NCI-H1694 (cell line): ENCODE measurements at regions not wholly inside any gene's neighbourhood (a gene's known extent, or its start where the extent isn't known, plus 50 kb on each side); places are given as distances from the start of the nearest gene placed in this dataset.

ENCODE experiments used
- DNase-seq: peaks from one replicate; lab custom pipeline; 2025; lab: John Stamatoyannopoulos, UW

GRCh38 chr12:102596031-102596430 lies 115.7 kb upstream of the IGF1 start:
- no peak for DNase-seq

GRCh38 chr12:102595315-102595714 lies 115.0 kb upstream of the IGF1 start:
- DNase-seq, result no peak

DNA sequence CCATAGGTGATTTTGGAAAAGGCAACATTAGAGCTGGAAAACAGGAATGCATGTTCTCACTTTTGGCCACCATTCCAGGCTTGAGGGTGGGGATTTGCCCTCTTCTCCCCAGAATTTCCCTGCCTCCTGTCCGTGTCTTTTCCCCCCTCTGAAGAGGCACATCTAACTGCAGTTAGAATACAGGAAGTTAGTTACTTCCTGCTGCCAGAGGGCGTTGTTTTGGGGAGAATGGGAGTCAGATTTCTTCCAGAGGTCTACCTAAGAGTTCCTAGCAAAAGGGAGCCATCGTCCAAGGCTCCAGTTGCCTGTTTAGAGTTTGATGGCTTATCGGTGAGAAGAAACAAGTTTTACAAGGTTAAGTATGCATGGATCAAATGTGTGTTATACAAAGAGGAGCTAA lies 112.8 kb upstream of the IGF1 start:
- DNase-seq, result no peak

- DNase-seq, result no peak
Measured at GRCh38 chr12:102592134-102592533, 111.8 kb upstream of the IGF1 start.

- DNase-seq, result no peak
Measured at GRCh38 chr12:102573237-102573636, 92.9 kb upstream of the IGF1 start.

DNA sequence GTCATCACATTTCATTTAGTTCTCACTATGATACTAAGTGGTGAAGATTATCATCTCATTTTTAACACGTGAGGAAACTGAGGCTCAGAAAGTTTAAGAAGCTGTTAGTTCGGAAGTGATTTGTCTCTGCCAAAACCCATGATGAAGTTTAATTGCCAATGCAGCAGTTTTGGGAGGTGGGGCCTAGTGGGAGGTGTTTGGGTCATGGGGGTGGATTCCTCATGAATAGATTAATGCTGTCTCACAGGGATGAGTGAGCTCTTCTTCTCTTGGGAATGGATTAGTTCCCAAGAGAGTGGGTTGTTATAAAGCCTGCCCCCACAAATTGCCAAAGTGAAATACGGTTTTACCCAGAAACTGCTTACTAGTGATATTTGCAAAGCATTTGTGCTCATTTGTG lies 91.5 kb upstream of the IGF1 start:
- DNase-seq, result no peak

- no peak for DNase-seq
Measured at GRCh38 chr12:102570256-102570655, 89.9 kb upstream of the IGF1 start.

- DNase-seq, result no peak
Measured at GRCh38 chr12:102569803-102570202, 89.4 kb upstream of the IGF1 start.

DNA sequence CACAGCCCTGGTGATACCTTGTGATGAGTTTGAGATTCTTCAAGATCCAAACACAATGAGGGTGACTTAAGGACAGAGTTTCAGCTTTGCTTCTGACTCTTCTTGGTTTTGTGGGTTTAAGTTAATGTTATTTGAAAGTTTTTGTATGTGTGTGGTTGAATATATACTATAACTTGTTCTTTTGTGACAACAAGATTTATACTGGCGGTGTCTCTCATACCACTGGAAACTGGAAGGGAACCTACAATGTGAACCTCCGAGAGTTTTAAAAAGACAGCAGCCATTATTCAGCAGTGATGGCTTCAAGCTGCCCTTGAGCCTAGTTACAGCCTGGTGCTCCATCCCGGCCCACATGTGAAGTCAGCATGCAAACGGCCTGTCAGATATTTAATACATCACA lies 87.9 kb upstream of the IGF1 start:
- DNase-seq, result no peak

DNA sequence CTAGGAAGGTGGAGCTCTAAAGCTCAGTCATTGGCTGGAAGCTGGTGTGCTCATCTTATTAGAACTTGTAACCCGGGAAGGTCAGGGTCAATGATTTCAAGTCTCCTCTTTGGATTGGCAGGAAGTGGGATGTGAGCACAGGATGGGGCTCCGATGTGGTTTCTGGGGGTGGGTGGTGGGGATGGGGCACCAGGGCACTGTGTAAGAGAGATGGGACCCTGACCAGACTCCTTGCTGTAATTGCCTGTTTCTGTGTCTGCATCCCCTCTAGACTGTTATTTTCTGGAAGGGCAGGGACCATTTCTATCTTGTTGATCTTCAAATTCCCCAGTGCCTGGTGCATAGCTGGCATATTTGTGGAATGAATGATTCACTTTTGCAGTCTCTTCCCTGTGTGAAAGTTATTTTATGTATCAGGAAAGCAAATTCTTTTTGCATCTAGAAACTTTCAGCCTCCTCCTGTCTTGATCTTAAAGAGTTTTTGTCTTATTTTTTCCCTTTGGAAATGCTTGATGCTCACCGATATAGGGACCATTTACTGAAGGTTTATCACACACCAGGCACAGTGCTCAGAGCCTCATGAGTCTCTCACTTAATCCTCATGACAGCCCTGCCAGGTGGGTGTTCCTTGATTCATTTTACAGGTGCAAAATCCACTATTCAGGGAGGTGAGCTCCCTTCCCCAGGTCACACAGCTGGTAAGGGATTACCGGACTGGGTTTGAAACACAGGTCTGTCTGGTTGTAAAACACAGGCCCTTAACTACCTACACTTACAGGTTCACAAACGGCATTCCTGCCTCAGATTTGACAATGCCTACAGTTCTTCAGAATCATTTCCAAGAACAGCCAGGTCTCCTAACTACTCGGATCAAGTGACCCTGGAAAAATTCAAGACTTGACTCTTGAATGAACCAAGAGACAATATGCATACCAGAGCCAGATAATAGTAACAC lies 86.9 kb upstream of the IGF1 start:
- no peak for DNase-seq

DNA sequence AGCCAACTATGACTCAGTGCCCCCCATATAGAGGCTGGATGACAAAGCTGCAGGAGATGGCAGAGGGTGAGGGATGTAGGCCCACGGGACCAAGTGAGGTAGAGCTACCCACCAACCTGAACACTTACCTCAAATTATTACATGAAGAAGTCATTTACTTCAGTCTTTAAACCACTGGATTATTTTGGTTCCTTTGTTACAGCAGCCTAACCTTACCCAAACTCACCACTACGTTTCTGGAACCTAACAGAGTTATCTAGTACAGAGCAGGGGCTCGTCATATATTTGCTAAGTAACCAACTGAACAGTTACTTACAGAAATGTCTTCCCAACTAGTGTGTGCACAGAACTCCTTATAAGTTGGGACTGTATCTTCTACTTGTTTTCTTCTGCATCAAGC lies 85.2 kb upstream of the IGF1 start:
- no peak for DNase-seq

DNA sequence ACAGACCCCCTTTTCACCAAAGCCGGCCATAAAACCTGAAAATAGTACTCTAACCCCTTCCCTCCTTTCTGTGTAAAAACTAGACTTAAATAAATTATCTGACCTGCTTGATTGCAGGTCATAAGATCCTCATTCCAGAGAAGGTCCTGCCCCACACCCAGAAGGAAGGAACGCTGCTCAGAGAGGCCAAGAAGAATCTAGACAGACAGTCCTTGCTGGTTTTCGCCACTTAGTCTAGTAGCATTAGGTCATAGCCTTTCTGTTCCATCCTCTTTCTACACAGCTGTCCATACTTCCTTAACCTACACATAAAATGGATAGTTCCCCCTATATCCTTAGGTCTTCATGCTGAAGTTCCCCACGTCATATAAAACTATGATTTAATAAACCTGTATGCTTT lies 83.7 kb upstream of the IGF1 start:
- DNase-seq, result no peak

GRCh38 chr12:102562836-102563425 lies 82.6 kb upstream of the IGF1 start:
- no peak for DNase-seq

DNA sequence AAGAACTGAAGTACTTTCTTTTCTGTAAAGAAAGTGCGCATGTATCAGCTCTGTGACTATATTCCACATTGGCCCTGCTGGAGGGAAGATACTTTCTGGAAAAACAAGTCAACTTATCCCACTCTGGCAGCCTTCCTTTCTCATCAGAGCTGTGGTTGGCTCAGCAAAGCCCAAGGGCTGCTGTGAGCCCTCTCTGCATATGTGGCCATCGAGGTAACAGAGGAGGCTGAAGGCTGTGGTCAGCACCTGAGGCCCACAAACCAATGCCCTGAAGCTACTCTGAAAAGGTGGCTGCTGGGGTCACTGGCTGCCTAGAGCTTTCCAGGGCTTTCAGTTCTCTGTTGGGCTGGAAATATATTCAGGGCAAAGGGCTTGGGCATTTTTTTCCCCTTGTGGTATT lies 70.8 kb upstream of the IGF1 start:
- DNase-seq, result no peak

GRCh38 chr12:102549691-102550090 lies 69.3 kb upstream of the IGF1 start:
- no peak for DNase-seq

- DNase-seq, result no peak
Measured at GRCh38 chr12:102548543-102548942, 68.2 kb upstream of the IGF1 start.

- no peak for DNase-seq
Measured at GRCh38 chr12:102543494-102544485, 63.4 kb upstream of the IGF1 start.

GRCh38 chr12:102542816-102543440 lies 62.6 kb upstream of the IGF1 start:
- DNase-seq, result no peak

GRCh38 chr12:102540815-102541385 lies 60.5 kb upstream of the IGF1 start:
- no peak for DNase-seq

- no peak for DNase-seq
Measured at GRCh38 chr12:102539651-102540553, 59.5 kb upstream of the IGF1 start.
